ENCODE measurements at regions not wholly inside any gene's neighbourhood (a gene's known extent, or its start where the extent isn't known, plus 50 kb on each side); places are given as distances from the start of the nearest gene placed in this dataset.

DNA sequence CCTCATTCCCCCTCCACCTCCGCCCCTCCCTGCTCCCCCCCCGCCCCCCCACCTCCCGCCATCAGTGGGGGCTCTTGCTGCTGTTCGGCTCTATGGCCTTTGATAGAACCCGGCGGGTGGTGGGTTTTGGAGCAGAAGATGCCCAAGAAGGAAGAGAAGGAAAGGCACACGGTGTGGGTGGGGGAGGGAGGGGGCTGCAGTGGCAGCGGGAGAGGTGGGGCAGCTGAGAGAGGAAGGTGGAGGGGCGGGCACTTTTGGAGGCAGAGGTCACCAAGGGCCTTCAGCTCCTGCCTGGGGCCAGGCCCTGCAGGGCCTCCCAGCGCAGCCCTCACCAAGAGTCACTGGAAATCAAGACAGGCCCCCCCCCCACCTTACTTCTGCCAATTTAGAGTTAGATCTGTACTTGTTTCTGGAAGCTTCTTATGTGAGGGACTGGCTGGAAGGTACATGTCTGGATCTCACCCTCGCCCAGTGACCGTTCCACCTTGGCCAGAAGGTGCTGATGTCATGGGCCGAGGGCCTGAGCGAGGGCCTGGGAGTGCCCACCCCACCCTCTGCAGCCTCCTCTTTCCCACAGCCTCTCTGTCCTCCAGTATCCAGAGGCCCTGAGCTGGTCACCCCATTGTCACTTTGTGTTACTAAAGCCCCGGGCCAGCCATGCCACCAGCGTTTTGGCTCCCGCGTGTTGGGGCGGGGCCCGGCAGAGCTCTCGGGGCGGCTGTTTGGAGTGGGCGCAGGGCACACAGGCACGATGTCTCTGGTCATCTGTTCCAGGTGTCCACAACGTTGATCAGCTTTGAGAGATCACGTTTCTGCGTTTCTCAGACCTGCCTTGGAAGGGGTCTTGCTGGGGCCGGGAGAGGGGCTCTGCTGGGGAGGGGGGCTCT lies 153.9 kb downstream of the KIF26A start:
- TF ChIP-seq, protein P1, sequence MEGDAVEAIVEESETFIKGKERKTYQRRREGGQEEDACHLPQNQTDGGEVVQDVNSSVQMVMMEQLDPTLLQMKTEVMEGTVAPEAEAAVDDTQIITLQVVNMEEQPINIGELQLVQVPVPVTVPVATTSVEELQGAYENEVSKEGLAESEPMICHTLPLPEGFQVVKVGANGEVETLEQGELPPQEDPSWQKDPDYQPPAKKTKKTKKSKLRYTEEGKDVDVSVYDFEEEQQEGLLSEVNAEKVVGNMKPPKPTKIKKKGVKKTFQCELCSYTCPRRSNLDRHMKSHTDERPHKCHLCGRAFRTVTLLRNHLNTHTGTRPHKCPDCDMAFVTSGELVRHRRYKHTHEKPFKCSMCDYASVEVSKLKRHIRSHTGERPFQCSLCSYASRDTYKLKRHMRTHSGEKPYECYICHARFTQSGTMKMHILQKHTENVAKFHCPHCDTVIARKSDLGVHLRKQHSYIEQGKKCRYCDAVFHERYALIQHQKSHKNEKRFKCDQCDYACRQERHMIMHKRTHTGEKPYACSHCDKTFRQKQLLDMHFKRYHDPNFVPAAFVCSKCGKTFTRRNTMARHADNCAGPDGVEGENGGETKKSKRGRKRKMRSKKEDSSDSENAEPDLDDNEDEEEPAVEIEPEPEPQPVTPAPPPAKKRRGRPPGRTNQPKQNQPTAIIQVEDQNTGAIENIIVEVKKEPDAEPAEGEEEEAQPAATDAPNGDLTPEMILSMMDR (IDR thresholded peaks at IDR 0.05; ENCODE audit: low read depth, low read length, missing control alignments): no peak
- no peak overlapping the region for H3K4me3 ChIP-seq (replicated peaks; ENCODE audit: low read depth, low read length)
- no peak for DNase-seq (ENCODE audit: extremely low read depth, low read depth)

DNA sequence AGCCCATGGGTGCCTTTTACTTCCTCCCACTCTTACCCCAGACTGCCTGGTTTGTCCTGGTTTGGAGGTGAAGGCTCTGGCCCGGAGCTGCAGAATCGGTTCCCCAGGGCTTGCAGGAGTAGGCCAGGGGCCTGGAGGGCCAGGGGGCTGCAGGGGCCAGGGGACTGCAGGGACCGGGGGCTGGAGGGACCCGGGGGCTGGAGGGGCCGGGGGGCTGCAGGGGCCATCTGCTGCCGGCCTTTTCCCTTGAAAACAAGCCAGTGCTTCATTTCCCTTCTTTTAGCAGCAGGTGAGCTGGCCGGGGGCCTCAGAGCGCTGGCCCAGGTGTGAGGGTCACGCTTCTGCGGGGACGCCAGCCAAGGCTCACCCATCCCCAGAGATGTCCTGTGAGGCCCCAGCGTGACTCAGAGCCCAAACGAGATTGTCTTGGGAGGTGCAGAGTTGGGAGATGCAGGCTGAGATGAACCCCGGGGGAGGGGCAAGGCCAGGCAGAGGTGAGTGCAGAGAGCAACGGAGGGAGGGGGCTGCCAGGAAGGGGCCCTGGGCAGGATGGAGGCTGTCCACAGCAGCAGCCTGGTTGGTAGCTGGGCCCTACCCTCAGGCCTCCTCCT lies 154.9 kb downstream of the KIF26A start:
- TF ChIP-seq, protein P1 (IDR thresholded peaks at IDR 0.05; ENCODE audit: low read depth, low read length, missing control alignments): no peak
- H3K4me3 ChIP-seq (replicated peaks; ENCODE audit: low read depth, low read length): no peak overlapping the region
- no peak for DNase-seq (ENCODE audit: extremely low read depth, low read depth)

DNA sequence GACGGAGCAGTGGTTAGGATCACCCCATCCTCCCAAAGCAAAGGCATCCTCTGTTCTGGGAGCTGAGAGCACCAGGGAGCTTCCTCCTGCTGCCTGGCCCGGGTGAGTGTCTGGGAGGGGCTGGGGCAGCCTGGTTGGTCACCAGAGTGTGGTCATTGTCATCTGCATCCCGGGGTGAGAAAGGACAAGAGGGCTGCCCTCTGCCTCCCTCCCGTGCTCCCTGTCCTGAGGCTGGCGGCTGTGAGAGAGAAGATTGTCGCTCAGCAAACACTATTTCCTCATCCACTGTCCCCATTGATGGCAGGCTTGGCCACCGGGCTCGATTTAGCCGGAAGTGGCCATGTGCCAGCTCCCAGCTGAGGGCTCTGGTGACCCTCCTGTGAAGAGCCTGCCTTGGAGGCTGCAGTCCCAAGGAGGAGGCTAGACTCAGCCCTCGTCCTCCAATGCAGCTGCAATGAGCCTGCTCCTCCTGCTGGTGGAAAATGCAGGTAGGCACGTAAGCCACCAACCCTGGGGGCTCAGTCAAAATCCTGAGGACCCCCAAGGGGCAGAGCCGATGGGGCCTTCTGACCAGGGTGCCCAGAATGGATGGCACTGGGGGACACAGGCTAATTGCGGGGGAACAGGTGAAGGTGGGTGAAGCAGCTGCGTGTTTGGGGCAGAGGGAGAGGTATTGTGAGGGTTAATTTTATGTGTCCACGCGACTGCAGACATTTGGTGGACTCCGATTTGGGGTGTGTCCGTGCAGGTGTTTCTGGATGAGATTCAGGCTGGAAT lies 155.7 kb downstream of the KIF26A start:
- H3K4me3 ChIP-seq (replicated peaks; ENCODE audit: low read depth, low read length): no peak overlapping the region
- TF ChIP-seq, protein P1 (IDR thresholded peaks at IDR 0.05; ENCODE audit: low read depth, low read length, missing control alignments): no peak
- no peak for DNase-seq (ENCODE audit: extremely low read depth, low read depth)

DNA sequence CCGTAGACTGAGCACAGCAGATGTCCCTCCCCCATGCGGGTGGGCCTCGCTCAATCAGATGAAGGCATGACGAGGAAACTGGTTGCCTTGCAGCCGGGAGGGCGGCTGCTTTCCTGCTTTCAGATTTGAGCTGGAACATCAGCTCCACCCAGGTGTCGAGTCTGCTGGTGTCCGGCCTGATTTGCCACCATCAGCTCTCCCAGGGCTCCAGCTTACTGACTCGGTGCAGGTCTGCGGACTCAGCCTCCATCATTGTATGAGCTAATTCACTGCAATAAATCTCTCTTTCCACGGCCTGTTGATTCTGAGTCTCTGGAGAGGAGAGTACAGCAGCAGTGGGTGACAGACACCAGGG lies 156.2 kb downstream of the KIF26A start:
- H3K4me3 ChIP-seq (replicated peaks; ENCODE audit: low read depth, low read length): no peak overlapping the region
- TF ChIP-seq, protein P1 (IDR thresholded peaks at IDR 0.05; ENCODE audit: low read depth, low read length, missing control alignments): no peak
- no peak for DNase-seq (ENCODE audit: extremely low read depth, low read depth)

DNA sequence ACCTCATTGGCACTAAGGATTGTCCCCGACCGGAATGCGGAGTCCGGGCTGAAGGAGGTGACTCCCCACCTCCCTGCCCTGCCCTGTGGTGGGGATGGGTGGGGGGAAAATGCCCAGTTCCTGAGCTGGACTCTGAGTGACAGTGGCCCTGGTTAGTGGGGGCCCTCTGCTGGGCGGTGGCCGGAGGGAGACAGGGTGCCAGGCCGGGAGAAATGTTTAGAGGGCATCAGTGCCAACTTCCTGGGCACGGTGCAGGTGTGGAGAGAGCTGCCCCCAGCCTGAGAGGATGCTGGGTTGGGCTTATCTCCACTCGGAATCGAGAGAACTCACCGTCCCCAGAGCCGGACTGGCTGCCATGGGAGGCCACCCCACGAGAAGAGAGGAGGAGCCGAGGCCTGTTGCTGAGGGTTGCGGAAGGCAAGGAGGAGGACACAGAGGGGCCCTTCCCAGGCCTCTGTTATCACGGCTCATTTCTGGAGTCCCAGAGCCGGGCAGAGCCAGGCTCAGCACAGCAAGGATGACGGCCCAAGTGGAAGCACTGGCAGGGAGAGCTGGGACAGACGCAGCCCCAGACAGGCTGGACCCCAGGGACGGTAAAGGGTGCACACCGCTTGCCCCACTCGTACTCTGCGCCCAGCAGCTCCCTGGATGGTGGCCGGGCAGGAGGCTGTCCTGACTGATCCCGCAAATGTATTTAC lies 156.7 kb downstream of the KIF26A start:
- DNase-seq (ENCODE audit: extremely low read depth, low read depth): no peak
- no peak overlapping the region for H3K4me3 ChIP-seq (replicated peaks; ENCODE audit: low read depth, low read length)
- TF ChIP-seq, protein P1 (IDR thresholded peaks at IDR 0.05; ENCODE audit: low read depth, low read length, missing control alignments): no peak

DNA sequence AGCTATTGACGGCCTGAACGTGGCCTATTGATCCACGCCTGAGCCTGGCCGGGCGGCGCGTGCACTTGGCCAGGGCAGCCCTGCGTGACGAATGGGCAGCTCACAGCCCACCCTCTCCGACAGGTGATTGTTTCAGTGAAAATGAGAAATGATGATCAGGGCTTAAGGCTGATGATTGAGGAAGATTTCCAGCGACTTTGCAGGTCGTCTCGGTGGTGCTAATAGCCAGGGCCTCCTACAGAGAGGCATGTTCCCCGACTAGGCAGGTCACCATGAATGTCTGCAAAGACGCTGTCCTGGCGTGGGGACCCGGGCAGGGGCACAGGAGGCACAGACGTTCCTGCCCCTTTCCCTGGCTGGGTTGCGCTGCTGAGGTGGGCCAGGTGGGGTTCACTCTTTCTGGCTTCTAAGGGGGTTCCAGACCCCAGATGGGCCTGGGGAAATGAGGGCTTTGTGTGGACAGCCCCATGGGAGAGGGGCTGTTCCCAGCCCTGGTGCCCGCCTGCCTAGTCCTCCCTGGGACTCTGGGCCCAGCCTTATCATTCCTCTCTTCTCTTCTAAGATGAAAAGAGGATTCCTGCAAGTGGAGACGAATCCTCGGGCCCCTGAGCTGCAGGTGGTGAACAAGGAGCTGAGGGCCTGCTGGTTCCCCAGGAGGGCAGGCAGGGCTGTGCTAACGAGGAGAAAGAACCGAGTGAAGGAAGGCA lies 157.4 kb downstream of the KIF26A start:
- H3K4me3 ChIP-seq (replicated peaks; ENCODE audit: low read depth, low read length): no peak overlapping the region
- no peak for DNase-seq (ENCODE audit: extremely low read depth, low read depth)
- TF ChIP-seq, protein P1 (IDR thresholded peaks at IDR 0.05; ENCODE audit: low read depth, low read length, missing control alignments): no peak
